K562 (cell line): ENCODE measurements at regions not wholly inside any gene's neighbourhood (a gene's known extent, or its start where the extent isn't known, plus 50 kb on each side); places are given as distances from the start of the nearest gene placed in this dataset.
A peak's percentile ranks its signal among the peaks of the same experiment; 100 is the strongest.

ENCODE experiments used
- ARHGAP35 ChIP-seq: fragments of 450-650 bp; IDR thresholded peaks from 2 replicates; pipeline ENCODE4 v1.6.1; 2018; ENCODE audit not compliant: partially characterized antibody
- ATF7 ChIP-seq: fragments of 450-650 bp; IDR thresholded peaks from 2 replicates; pipeline ENCODE4 v1.7.1; 2014; ENCODE audit warnings: mild to moderate bottlenecking, moderate library complexity
- CBFA2T2 ChIP-seq: fragments of 450-650 bp; conservative IDR thresholded peaks from 2 replicates; pipeline ENCODE4 v1.6.1; 2017; ENCODE audit warnings: mild to moderate bottlenecking
- CBFA2T3 ChIP-seq: fragments of 450-650 bp; IDR thresholded peaks from 2 replicates; pipeline ENCODE4 v1.6.1; 2017
- DIDO1 ChIP-seq: fragments of 450-650 bp; IDR thresholded peaks from 2 replicates; pipeline ENCODE4 v1.6.1; 2016; ENCODE audit warnings: low read depth, missing biosample characterization, missing genetic modification characterization
- FOXM1 ChIP-seq, 2 experiments: fragments of 450-650 bp in 1 of 2; sonication (generic) in 1 of 2; formaldehyde crosslinking in 1 of 2; IDR thresholded peaks; 2 replicates each; pipeline versions ENCODE4 v1.6.1 to v1.9.0; 2017 to 2022; ENCODE audit warnings: low read depth in 2 of 2, mild to moderate bottlenecking in 2 of 2, missing genetic modification reagents in 1 of 2, moderate library complexity in 1 of 2
- GABPB1 ChIP-seq: sonication (generic); formaldehyde crosslinking; IDR thresholded peaks from 2 replicates; pipeline ENCODE4 v1.8.0; 2022; ENCODE audit warnings: mild to moderate bottlenecking, missing genetic modification reagents
- HMG20A ChIP-seq: fragments of 450-650 bp; formaldehyde crosslinking; conservative IDR thresholded peaks from 2 replicates; pipeline ENCODE4 v1.4.0; 2020; ENCODE audit warnings: mild to moderate bottlenecking, mixed read lengths
- HNRNPL ChIP-seq: fragments of 200-400 bp; formaldehyde crosslinking; IDR thresholded peaks from 2 replicates; pipeline ENCODE4 v1.6.1; 2017; ENCODE audit warnings: low read depth, mild to moderate bottlenecking, low read length
- HNRNPUL1 ChIP-seq: fragments of 200-400 bp; formaldehyde crosslinking; IDR thresholded peaks from 2 replicates; pipeline ENCODE4 v1.6.1; 2017; ENCODE audit warnings: low read length
- MAFG ChIP-seq: fragments of 450-650 bp; conservative IDR thresholded peaks from 2 replicates; pipeline ENCODE4 v1.6.1; 2016; ENCODE audit warnings: missing genetic modification characterization, missing compliant biosample characterization
- NELFE ChIP-seq: IDR thresholded peaks from 2 replicates; pipeline ENCODE4 v1.6.1; 2011; ENCODE audit warnings: mild to moderate bottlenecking; ENCODE audit not compliant: insufficient read depth, insufficient read length
- NFE2 ChIP-seq: IDR thresholded peaks from 2 replicates; pipeline ENCODE4 v1.6.1; 2014; ENCODE audit warnings: antibody characterized with exemption, low read depth
- NFIX ChIP-seq: fragments of 250-450 bp; sonication (Bioruptor Pico); IDR thresholded peaks from 2 replicates; pipeline ENCODE4 v1.4.0; 2020; ENCODE audit warnings: low read depth, mild to moderate bottlenecking, moderate library complexity
- PHB2 ChIP-seq: fragments of 450-650 bp; IDR thresholded peaks from 2 replicates; pipeline ENCODE4 v1.6.1; 2017; ENCODE audit warnings: low read depth
- POLR2A ChIP-seq: fragments of 450-650 bp; conservative IDR thresholded peaks from 2 replicates; pipeline ENCODE4 v1.6.1; 2016
- RBM15 ChIP-seq: fragments of 200-400 bp; formaldehyde crosslinking; IDR thresholded peaks from 2 replicates; pipeline ENCODE4 v1.6.1; 2018; ENCODE audit warnings: mild to moderate bottlenecking, low read length, moderate library complexity; ENCODE audit not compliant: insufficient read depth
- SMARCB1 ChIP-seq: IDR thresholded peaks from 2 replicates; pipeline ENCODE4 v1.6.1; 2011; ENCODE audit warnings: improper control_type of control experiment, low read depth; ENCODE audit not compliant: insufficient read length
- SREBF1 ChIP-seq: fragments of 150-350 bp; IDR thresholded peaks from 2 replicates; pipeline ENCODE4 v1.6.1; 2014; ENCODE audit warnings: antibody characterized with exemption, low read depth, low read length, borderline replicate concordance
- SRF ChIP-seq, 2 experiments: fragments of 250-450, 450-650 bp in 1 of 2; sonication (Bioruptor Pico) in 1 of 2; sonication (generic) in 1 of 2; formaldehyde crosslinking; IDR thresholded peaks; 2 replicates each; pipeline versions ENCODE4 v1.5.0 to v1.5.1; 2020 to 2022; ENCODE audit warnings: mild to moderate bottlenecking in 1 of 2, missing genetic modification reagents in 1 of 2
- TAF7 ChIP-seq: fragments of 450-650 bp; IDR thresholded peaks from 2 replicates; pipeline ENCODE4 v1.6.1; 2016; ENCODE audit warnings: missing genetic modification characterization, missing compliant biosample characterization
- U2AF1 ChIP-seq: fragments of 200-400 bp; formaldehyde crosslinking; optimal IDR thresholded peaks from 2 replicates; pipeline ENCODE3; 2017; ENCODE audit warnings: mild to moderate bottlenecking, low read depth, low read length, moderate library complexity
- ZKSCAN8 ChIP-seq: fragments of 200-800 bp; sonication (Bioruptor generic); IDR thresholded peaks from 2 replicates; pipeline ENCODE4 v1.6.1; 2016; ENCODE audit warnings: missing genetic modification characterization, missing compliant biosample characterization
- ZNF23 ChIP-seq: fragments of 250-450 bp; sonication (Bioruptor Pico); IDR thresholded peaks from 2 replicates; pipeline ENCODE4 v1.4.0; 2020; ENCODE audit warnings: mild to moderate bottlenecking
- ZNF239 ChIP-seq: fragments of 250-450 bp; sonication (Bioruptor Pico); IDR thresholded peaks from 2 replicates; pipeline ENCODE4 v1.4.0; 2020; ENCODE audit warnings: mild to moderate bottlenecking
- ZNF263 ChIP-seq: sonication (generic); formaldehyde crosslinking; IDR thresholded peaks from 2 replicates; pipeline ENCODE4 v1.8.0; 2022; ENCODE audit warnings: mild to moderate bottlenecking, missing genetic modification reagents, borderline replicate concordance
- ZNF3 ChIP-seq: fragments of 250-450 bp; sonication (Bioruptor Pico); IDR thresholded peaks from 2 replicates; pipeline ENCODE4 v1.5.0; 2021; ENCODE audit warnings: mild to moderate bottlenecking, moderate library complexity
- ZNF316 ChIP-seq: fragments of 450-650 bp; IDR thresholded peaks from 2 replicates; pipeline ENCODE4 v1.6.1; 2016
- ZNF347 ChIP-seq: fragments of 450-650 bp; formaldehyde crosslinking; IDR thresholded peaks from 2 replicates; pipeline ENCODE4 v1.4.0; 2020; ENCODE audit warnings: low read depth, mild to moderate bottlenecking, moderate library complexity
- ZNF507 ChIP-seq: conservative IDR thresholded peaks from 2 replicates; pipeline ENCODE4 v1.6.1; 2017; ENCODE audit warnings: missing genetic modification characterization, missing compliant biosample characterization
- ZNF717 ChIP-seq: fragments of 250-450 bp; sonication (Bioruptor Pico); IDR thresholded peaks from 2 replicates; pipeline ENCODE4 v1.5.0; 2021
- ZNF766 ChIP-seq: fragments of 200-800 bp; sonication (Bioruptor generic); conservative IDR thresholded peaks from 2 replicates; pipeline ENCODE4 v1.6.1; 2016; ENCODE audit warnings: missing genetic modification characterization, missing compliant biosample characterization
- ZSCAN29 ChIP-seq: fragments of 450-650 bp; IDR thresholded peaks from 2 replicates; pipeline ENCODE4 v1.6.1; 2017
- ZSCAN32 ChIP-seq: fragments of 450-650 bp; formaldehyde crosslinking; IDR thresholded peaks from 2 replicates; pipeline ENCODE4 v1.4.0; 2020; ENCODE audit warnings: mild to moderate bottlenecking, moderate library complexity
- TF ChIP-seq, protein P1 (sequence below): fragments of 200-800 bp; sonication (Bioruptor generic); IDR thresholded peaks from 2 replicates; pipeline ENCODE4 v1.6.1; 2017; ENCODE audit warnings: missing genetic modification characterization, missing compliant biosample characterization

DNA sequence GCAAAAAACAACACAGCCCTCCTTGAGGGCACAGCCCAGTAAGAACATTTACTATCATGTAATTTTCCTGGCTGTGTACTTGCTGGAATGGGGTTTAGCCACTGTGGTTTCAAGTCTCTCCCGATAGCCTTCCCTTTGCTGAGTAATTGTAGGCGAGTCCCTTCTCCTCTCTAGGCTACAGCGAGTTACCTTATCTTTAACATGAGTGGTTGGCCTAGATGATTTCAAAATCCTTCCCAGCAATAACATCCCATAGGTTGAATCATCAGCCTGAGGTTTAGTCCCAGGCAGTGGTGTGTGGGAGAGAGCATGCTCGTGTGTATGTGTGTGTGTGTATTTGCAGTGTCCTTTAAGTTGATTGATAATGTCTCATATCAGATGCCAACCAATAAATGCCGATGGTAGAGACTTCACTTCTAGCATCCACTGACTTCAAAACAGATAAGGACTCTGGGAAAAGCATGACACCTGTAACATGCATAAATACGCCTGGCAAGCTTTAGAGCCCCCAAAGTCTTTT is 142.9 kb upstream of the ZMIZ1 start (continued):
- TF ChIP-seq ARHGAP35 (no peak), ZSCAN32 (CRISPR knock-in tag) (no peak), HMG20A (CRISPR knock-in tag) (no peak), ZNF347 (CRISPR knock-in tag) (no peak), SREBF1 (no peak), NFIX (CRISPR knock-in tag) (no peak), ZNF717 (CRISPR knock-in tag) (no peak), SMARCB1 (no peak), CBFA2T2 (peak; percentile 46; the same call in 1 of the 2 replicates), SRF (CRISPR knock-in tag; IDR thresholded peaks at IDR 0.05) (no peak), DIDO1 (0 out of 2 replicates have a peak, but pooled peaks have one; percentile 32), RBM15 (no peak), ATF7 (peak; percentile 43; the same call in 1 of the 2 replicates), ZNF3 (CRISPR knock-in tag) (no peak), ZSCAN29 (no peak), PHB2 (no peak), ZNF507 (no peak), ZKSCAN8 (CRISPR knock-in tag) (no peak), ZNF23 (CRISPR knock-in tag) (no peak), ZNF766 (CRISPR knock-in tag) (peak; percentile 59; the same call in 1 of the 2 replicates), NFE2 (peak; percentile 85), POLR2A (no peak), HNRNPUL1 (no peak), ZNF239 (CRISPR knock-in tag) (no peak), CBFA2T3 (peak; percentile 76), MAFG (tag) (peak; percentile 63), ZNF316 (no peak), FOXM1 (IDR thresholded peaks at IDR 0.05; ENCODE audit: low read depth) (0 out of 2 replicates have a peak, but pooled peaks have one; percentile 17), FOXM1 (CRISPR knock-in tag; IDR thresholded peaks at IDR 0.05; ENCODE audit: low read depth) (no peak), GABPB1 (CRISPR knock-in tag) (no peak), TAF7 (tag) (no peak), HNRNPL (no peak), NELFE (no peak), U2AF1 (no peak), ZNF263 (CRISPR knock-in tag) (no peak)
- TF ChIP-seq, protein P1, sequence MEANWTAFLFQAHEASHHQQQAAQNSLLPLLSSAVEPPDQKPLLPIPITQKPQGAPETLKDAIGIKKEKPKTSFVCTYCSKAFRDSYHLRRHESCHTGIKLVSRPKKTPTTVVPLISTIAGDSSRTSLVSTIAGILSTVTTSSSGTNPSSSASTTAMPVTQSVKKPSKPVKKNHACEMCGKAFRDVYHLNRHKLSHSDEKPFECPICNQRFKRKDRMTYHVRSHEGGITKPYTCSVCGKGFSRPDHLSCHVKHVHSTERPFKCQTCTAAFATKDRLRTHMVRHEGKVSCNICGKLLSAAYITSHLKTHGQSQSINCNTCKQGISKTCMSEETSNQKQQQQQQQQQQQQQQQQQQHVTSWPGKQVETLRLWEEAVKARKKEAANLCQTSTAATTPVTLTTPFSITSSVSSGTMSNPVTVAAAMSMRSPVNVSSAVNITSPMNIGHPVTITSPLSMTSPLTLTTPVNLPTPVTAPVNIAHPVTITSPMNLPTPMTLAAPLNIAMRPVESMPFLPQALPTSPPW, result peak; percentile 30; the same call in 1 of the 2 replicates
